Transverse colon (tissue), 3 donors: ENCODE measurements at regions not wholly inside any gene's neighbourhood (a gene's known extent, or its start where the extent isn't known, plus 50 kb on each side); places are given as distances from the start of the nearest gene placed in this dataset.

Experiments
- POLR2A ChIP-seq: fragments of 450-650 bp; IDR thresholded peaks from one replicate; pipeline ENCODE4 v1.6.1; 2016; ENCODE audit warnings: antibody characterized with exemption, mild to moderate bottlenecking, moderate library complexity
- TF ChIP-seq, protein P1 (sequence below), 5 experiments: fragments of 200-600 bp in 3 of 5; fragments of 450-650 bp in 2 of 5; sonication (generic) in 3 of 5; IDR thresholded peaks; 1 replicate in 2 of 5; 2 replicates in 3 of 5; pipeline ENCODE4 v1.5.1; 2016 to 2017; ENCODE audit warnings: antibody characterized with exemption in 5 of 5, inconsistent platforms in 3 of 5, mild to moderate bottlenecking in 2 of 5, moderate library complexity in 1 of 5

DNA sequence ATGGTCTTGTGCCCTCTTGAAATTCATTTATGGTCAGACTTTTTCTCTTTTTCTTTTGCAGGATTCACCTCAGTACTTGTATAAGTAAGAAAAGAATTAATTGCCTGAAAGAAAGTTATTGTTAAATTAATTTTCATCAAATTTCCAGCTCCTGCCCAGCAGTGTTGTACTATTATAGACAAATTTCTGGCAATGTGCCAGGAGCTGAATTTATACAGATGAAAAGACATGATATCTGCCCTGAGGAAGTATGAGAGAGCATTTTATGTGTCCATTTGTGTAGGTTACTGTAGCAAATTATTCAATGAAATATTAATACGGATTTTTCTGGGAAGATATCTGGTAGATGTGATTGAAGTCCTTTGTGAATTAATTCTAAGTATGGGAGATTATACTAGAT is 2371.5 kb upstream of the TENM3 start:
- TF ChIP-seq POLR2A, result no peak
- TF ChIP-seq, protein P1, sequence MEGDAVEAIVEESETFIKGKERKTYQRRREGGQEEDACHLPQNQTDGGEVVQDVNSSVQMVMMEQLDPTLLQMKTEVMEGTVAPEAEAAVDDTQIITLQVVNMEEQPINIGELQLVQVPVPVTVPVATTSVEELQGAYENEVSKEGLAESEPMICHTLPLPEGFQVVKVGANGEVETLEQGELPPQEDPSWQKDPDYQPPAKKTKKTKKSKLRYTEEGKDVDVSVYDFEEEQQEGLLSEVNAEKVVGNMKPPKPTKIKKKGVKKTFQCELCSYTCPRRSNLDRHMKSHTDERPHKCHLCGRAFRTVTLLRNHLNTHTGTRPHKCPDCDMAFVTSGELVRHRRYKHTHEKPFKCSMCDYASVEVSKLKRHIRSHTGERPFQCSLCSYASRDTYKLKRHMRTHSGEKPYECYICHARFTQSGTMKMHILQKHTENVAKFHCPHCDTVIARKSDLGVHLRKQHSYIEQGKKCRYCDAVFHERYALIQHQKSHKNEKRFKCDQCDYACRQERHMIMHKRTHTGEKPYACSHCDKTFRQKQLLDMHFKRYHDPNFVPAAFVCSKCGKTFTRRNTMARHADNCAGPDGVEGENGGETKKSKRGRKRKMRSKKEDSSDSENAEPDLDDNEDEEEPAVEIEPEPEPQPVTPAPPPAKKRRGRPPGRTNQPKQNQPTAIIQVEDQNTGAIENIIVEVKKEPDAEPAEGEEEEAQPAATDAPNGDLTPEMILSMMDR (IDR thresholded peaks at IDR 0.05), result no peak
